ENCODE measurements at regions not wholly inside any gene's neighbourhood (a gene's known extent, or its start where the extent isn't known, plus 50 kb on each side); places are given as distances from the start of the nearest gene placed in this dataset.

DNA sequence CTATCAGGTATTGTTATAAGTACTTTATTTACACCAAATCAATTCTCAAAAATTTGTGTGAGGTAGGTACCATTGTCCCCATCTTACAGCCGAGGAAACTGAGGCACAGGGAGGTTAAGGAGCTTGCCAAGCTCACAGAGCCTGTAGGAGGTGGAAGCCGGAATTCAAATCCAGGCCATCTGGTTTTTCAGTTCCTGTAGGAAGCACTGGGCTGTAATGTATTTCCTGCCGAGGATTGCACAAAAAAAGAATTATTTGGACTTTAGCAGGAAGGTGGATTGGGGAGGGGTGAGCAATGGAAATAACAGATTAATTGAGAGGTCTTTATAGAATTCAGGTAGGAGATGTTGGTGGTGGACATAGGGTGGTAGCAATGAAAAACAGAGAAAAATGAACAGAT is 315.3 kb upstream of the AUTS2 start:
- TF ChIP-seq EZH2 (IDR thresholded peaks at IDR 0.05; ENCODE audit: low read length, unreplicated experiment) (no peak), CTCF (conservative IDR thresholded peaks at IDR 0.05; ENCODE audit: low read depth, low read length) (no peak)
